ENCODE measurements at regions not wholly inside any gene's neighbourhood (a gene's known extent, or its start where the extent isn't known, plus 50 kb on each side); places are given as distances from the start of the nearest gene placed in this dataset.

DNA sequence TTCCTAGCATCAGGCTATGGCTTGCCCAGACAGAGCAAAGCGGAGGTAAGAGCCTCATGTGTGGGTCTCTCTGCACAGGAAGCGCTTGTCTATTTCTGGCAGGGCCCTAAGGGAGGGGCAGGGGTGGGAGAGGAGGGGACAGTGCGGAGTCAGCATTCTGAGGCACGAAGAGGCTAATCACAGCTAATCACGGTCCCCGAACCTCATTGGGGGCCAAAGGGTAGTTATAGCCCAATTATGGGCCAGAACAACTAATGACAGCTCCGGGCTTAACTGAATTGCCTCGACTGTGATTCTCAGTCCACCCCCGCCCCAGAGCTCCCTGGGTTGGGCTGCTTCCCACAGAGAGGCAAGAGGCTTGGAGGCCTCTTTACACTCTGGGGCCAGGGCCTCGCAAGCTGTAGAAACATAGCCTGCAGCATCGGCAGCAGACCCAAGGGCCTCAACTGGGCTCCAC lies 72.7 kb upstream of the PRDM11 start:
- TF ChIP-seq SUZ12 (IDR thresholded peaks at IDR 0.05) (no peak), BHLHE40 (IDR thresholded peaks at IDR 0.05; ENCODE audit: borderline replicate concordance) (no peak), SP1 (IDR thresholded peaks at IDR 0.05) (no peak), FOXA1 (IDR thresholded peaks at IDR 0.05) (no peak), FOXK2 (IDR thresholded peaks at IDR 0.05) (no peak)
- TF ChIP-seq, protein P1, sequence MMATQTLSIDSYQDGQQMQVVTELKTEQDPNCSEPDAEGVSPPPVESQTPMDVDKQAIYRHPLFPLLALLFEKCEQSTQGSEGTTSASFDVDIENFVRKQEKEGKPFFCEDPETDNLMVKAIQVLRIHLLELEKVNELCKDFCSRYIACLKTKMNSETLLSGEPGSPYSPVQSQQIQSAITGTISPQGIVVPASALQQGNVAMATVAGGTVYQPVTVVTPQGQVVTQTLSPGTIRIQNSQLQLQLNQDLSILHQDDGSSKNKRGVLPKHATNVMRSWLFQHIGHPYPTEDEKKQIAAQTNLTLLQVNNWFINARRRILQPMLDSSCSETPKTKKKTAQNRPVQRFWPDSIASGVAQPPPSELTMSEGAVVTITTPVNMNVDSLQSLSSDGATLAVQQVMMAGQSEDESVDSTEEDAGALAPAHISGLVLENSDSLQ (IDR thresholded peaks at IDR 0.05), result no peak

Data from HEK293T (cell line).